ENCODE measurements at regions not wholly inside any gene's neighbourhood (a gene's known extent, or its start where the extent isn't known, plus 50 kb on each side); places are given as distances from the start of the nearest gene placed in this dataset.

GRCh38 chr2:151138507-151138906 is 123.2 kb downstream of the RBM43 start:
- peak; percentile 64 for ATAC-seq
- TF ChIP-seq TSHZ2 (CRISPR knock-in tag; IDR thresholded peaks at IDR 0.05) (no peak), TOX (CRISPR knock-in tag; IDR thresholded peaks at IDR 0.05; ENCODE audit: borderline replicate concordance) (no peak), GLIS3 (CRISPR knock-in tag; IDR thresholded peaks at IDR 0.05) (no peak), RARB (CRISPR knock-in tag; IDR thresholded peaks at IDR 0.05) (no peak), POU6F1 (CRISPR knock-in tag; IDR thresholded peaks at IDR 0.05; ENCODE audit: borderline replicate concordance, low read depth) (no peak), ESRRG (CRISPR knock-in tag; IDR thresholded peaks at IDR 0.05) (no peak), ZC3H10 (CRISPR knock-in tag; IDR thresholded peaks at IDR 0.05) (no peak), ZFP3 (CRISPR knock-in tag; IDR thresholded peaks at IDR 0.05) (no peak), PATZ1 (CRISPR knock-in tag; IDR thresholded peaks at IDR 0.05; ENCODE audit: borderline replicate concordance) (no peak), CSDC2 (CRISPR knock-in tag; IDR thresholded peaks at IDR 0.05) (no peak), SNAI2 (CRISPR knock-in tag; IDR thresholded peaks at IDR 0.05) (no peak)

- ATAC-seq = no peak
- no peak for TF ChIP-seq SNAI2 (CRISPR knock-in tag; IDR thresholded peaks at IDR 0.05)
- TF ChIP-seq ISL1 (CRISPR knock-in tag; IDR thresholded peaks at IDR 0.05) = no peak
- TF ChIP-seq ZFP3 (CRISPR knock-in tag; IDR thresholded peaks at IDR 0.05) = no peak
- no peak for TF ChIP-seq RARB (CRISPR knock-in tag; IDR thresholded peaks at IDR 0.05)
- no peak for TF ChIP-seq TSHZ2 (CRISPR knock-in tag; IDR thresholded peaks at IDR 0.05)
- TF ChIP-seq ZFP30 (CRISPR knock-in tag; IDR thresholded peaks at IDR 0.05) = no peak
- no peak for TF ChIP-seq TOX (CRISPR knock-in tag; IDR thresholded peaks at IDR 0.05; ENCODE audit: borderline replicate concordance)
- no peak for TF ChIP-seq GLIS3 (CRISPR knock-in tag; IDR thresholded peaks at IDR 0.05)
- TF ChIP-seq CSRNP3 (CRISPR knock-in tag; IDR thresholded peaks at IDR 0.05) = no peak
- no peak for TF ChIP-seq PPARA (CRISPR knock-in tag; IDR thresholded peaks at IDR 0.05; ENCODE audit: borderline replicate concordance)
- no peak for TF ChIP-seq CREB5 (CRISPR knock-in tag; IDR thresholded peaks at IDR 0.05; ENCODE audit: low read depth)
- TF ChIP-seq ZNF70 (CRISPR knock-in tag; IDR thresholded peaks at IDR 0.05) = no peak
- no peak for TF ChIP-seq OSR1 (CRISPR knock-in tag; IDR thresholded peaks at IDR 0.05)
- no peak for TF ChIP-seq POU6F1 (CRISPR knock-in tag; IDR thresholded peaks at IDR 0.05; ENCODE audit: borderline replicate concordance, low read depth)
- no peak for TF ChIP-seq PATZ1 (CRISPR knock-in tag; IDR thresholded peaks at IDR 0.05; ENCODE audit: borderline replicate concordance)
- TF ChIP-seq ZNF565 (CRISPR knock-in tag; conservative IDR thresholded peaks at IDR 0.05; ENCODE audit: low read depth) = no peak
These were observed 124.1 kb downstream of the RBM43 start for GRCh38 chr2:151137526-151137925.
